ENCODE measurements at regions not wholly inside any gene's neighbourhood (a gene's known extent, or its start where the extent isn't known, plus 50 kb on each side); places are given as distances from the start of the nearest gene placed in this dataset.

- TF ChIP-seq CTCF (conservative IDR thresholded peaks at IDR 0.05; ENCODE audit: low read length) (no peak), EZH2phosphoT487 (IDR thresholded peaks at IDR 0.05; ENCODE audit: borderline replicate concordance, low read depth, low read length) (no peak)
- H3K9me2 ChIP-seq (ENCODE audit: insufficient read depth, low read length): no peaks in the 10 kb centered on the region
- no peaks in the 10 kb centered on the region for H3K4me1 ChIP-seq (ENCODE audit: insufficient read depth, low read length, poor library complexity, severe bottlenecking)
- H3K27ac ChIP-seq (ENCODE audit: low read depth, low read length, poor library complexity, severe bottlenecking): no peak overlapping the region
- H3K79me2 ChIP-seq (ENCODE audit: insufficient read depth, low read depth, low read length): no peaks in the 10 kb centered on the region
- BruUV-seq (replicated peaks): no TSS peak
- no peaks in the 10 kb centered on the region for H3K36me3 ChIP-seq (ENCODE audit: insufficient read depth, low read length)
- intact Hi-C loops (cut with micrococcal nuclease; ENCODE audit: unreplicated experiment): no loop called here
- H3K4me3 ChIP-seq (ENCODE audit: low read depth, low read length, poor library complexity, severe bottlenecking): no peak overlapping the region
- no peak overlapping the region for H2AFZ ChIP-seq (ENCODE audit: low read length)
- H3K4me2 ChIP-seq (ENCODE audit: low read length): no peak overlapping the region
- no peaks in the 10 kb centered on the region for H3K9me3 ChIP-seq (ENCODE audit: low read length)
- ChIA-PET CTCF (ENCODE audit: unreplicated experiment) (no interaction called here), POLR2A (no interaction called here)
- H4K20me1 ChIP-seq (ENCODE audit: insufficient read depth, low read length): no peaks in the 10 kb centered on the region
- no peak for DNase-seq (ENCODE audit: low spot score)
Observed at GRCh38 chr9:103942651-103943050, 151.5 kb upstream of the SMC2 start.

DNA sequence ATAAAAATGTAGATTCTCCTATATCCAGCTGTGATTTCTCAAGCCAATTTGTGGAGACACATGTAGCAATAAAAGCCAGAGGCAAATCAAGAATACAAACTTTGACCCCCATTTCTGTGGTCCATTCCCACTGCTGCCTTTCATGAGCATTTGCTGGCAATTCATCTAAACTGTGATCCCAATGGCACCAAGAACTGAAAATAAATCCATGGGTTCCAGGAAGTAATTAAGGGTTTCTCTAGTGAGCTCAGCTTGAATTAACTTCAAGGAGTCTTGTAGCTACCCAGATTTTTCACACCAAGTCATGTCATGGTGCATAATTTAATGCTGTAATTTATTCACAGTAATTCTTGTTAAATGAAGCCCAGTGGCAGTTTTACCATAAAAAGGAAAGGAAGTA, 145.0 kb upstream of the SMC2 start:
- no peaks in the 10 kb centered on the region for H3K9me3 ChIP-seq (ENCODE audit: low read length)
- ChIA-PET CTCF (ENCODE audit: unreplicated experiment) (no interaction called here), POLR2A (interaction anchor here (0.6 kb wide), 1 partner anchor 462 kb away, joined by 3 read pairs; no protein-coding TSS in a partner anchor)
- intact Hi-C loops (cut with micrococcal nuclease; ENCODE audit: unreplicated experiment): no loop called here
- no peak for TF ChIP-seq EZH2phosphoT487 (IDR thresholded peaks at IDR 0.05; ENCODE audit: borderline replicate concordance, low read depth, low read length)
- no peak for TF ChIP-seq CTCF (conservative IDR thresholded peaks at IDR 0.05; ENCODE audit: low read length)
- no peak overlapping the region for H3K4me3 ChIP-seq (ENCODE audit: low read depth, low read length, poor library complexity, severe bottlenecking)
- no peaks in the 10 kb centered on the region for H3K9me2 ChIP-seq (ENCODE audit: insufficient read depth, low read length)
- H3K4me1 ChIP-seq (ENCODE audit: insufficient read depth, low read length, poor library complexity, severe bottlenecking): no peaks in the 10 kb centered on the region
- no peaks in the 10 kb centered on the region for H4K20me1 ChIP-seq (ENCODE audit: insufficient read depth, low read length)
- no peaks in the 10 kb centered on the region for H3K79me2 ChIP-seq (ENCODE audit: insufficient read depth, low read depth, low read length)
- no TSS peak for BruUV-seq (replicated peaks)
- no peak overlapping the region for H2AFZ ChIP-seq (ENCODE audit: low read length)
- H3K27ac ChIP-seq (ENCODE audit: low read depth, low read length, poor library complexity, severe bottlenecking): no peak overlapping the region
- no peaks in the 10 kb centered on the region for H3K36me3 ChIP-seq (ENCODE audit: insufficient read depth, low read length)
- no peak overlapping the region for H3K4me2 ChIP-seq (ENCODE audit: low read length)
- no peak for DNase-seq (ENCODE audit: low spot score)

- POLR2A ChIA-PET: no interaction called here
- no peaks in the 10 kb centered on the region for H3K79me2 ChIP-seq (ENCODE audit: insufficient read depth, low read depth, low read length)
- no peaks in the 10 kb centered on the region for H3K36me3 ChIP-seq (ENCODE audit: insufficient read depth, low read length)
- no peaks in the 10 kb centered on the region; the same call in 1 of the 2 replicates for H3K9me2 ChIP-seq (ENCODE audit: insufficient read depth, low read length)
- H3K4me3 ChIP-seq (ENCODE audit: low read depth, low read length, poor library complexity, severe bottlenecking): no peak overlapping the region
- CTCF ChIA-PET (ENCODE audit: unreplicated experiment): no interaction called here
- no peak for DNase-seq (ENCODE audit: low spot score)
- no peak overlapping the region for H3K27ac ChIP-seq (ENCODE audit: low read depth, low read length, poor library complexity, severe bottlenecking)
- no peaks in the 10 kb centered on the region for H4K20me1 ChIP-seq (ENCODE audit: insufficient read depth, low read length)
- H3K4me1 ChIP-seq (ENCODE audit: insufficient read depth, low read length, poor library complexity, severe bottlenecking): no peaks in the 10 kb centered on the region
- no peaks in the 10 kb centered on the region for H3K9me3 ChIP-seq (ENCODE audit: low read length)
- H2AFZ ChIP-seq (ENCODE audit: low read length): no peak overlapping the region
- TF ChIP-seq EZH2phosphoT487 (IDR thresholded peaks at IDR 0.05; ENCODE audit: borderline replicate concordance, low read depth, low read length) (no peak), CTCF (conservative IDR thresholded peaks at IDR 0.05; ENCODE audit: low read length) (no peak)
- BruUV-seq (replicated peaks): no TSS peak
- intact Hi-C loops (cut with micrococcal nuclease; ENCODE audit: unreplicated experiment): no loop called here
- H3K4me2 ChIP-seq (ENCODE audit: low read length): no peak overlapping the region
Observed at GRCh38 chr9:103977163-103977562, 116.9 kb upstream of the SMC2 start.

Data from OCI-LY7 (cell line).